Stimulated activated CD8-positive, alpha-beta memory T cell treated with anti-CD3 and anti-CD28 coated beads, Interleukin-7, amount 100 ng/mL, for 48 hours (primary cell): ENCODE measurements at regions not wholly inside any gene's neighbourhood (a gene's known extent, or its start where the extent isn't known, plus 50 kb on each side); places are given as distances from the start of the nearest gene placed in this dataset.

ENCODE experiments used
- DNase-seq, 2 donors: peaks; one replicate each; pipeline ENCODE4 v3.0.0-alpha.2; 2020; ENCODE audit warnings: low read depth in 1 of 2; ENCODE audit errors: extremely low read depth in 1 of 2

GRCh38 chr3:159635047-159635641 lies 353.5 kb upstream of the IL12A start:
- no peak for DNase-seq

- DNase-seq: no peak
Measured at GRCh38 chr3:159637883-159638542, 350.6 kb upstream of the IL12A start.

GRCh38 chr3:159640225-159640624 lies 348.4 kb upstream of the IL12A start:
- no peak for DNase-seq

- no peak for DNase-seq
Measured at GRCh38 chr3:159643406-159643805, 345.2 kb upstream of the IL12A start.

GRCh38 chr3:159645874-159646273 lies 342.8 kb upstream of the IL12A start:
- no peak for DNase-seq

GRCh38 chr3:159649951-159650350 lies 338.7 kb upstream of the IL12A start:
- DNase-seq: no peak

- DNase-seq: no peak
Measured at GRCh38 chr3:159650726-159651125, 337.9 kb upstream of the IL12A start.

- no peak for DNase-seq
Measured at GRCh38 chr3:159652452-159652851, 336.2 kb upstream of the IL12A start.

GRCh38 chr3:159654183-159655134 lies 334.2 kb upstream of the IL12A start:
- DNase-seq: no peak

- DNase-seq: no peak
Measured at GRCh38 chr3:159655202-159655601, 333.4 kb upstream of the IL12A start.

- no peak for DNase-seq
Measured at GRCh38 chr3:159657176-159657575, 331.5 kb upstream of the IL12A start.

GRCh38 chr3:159657629-159658028 lies 331.0 kb upstream of the IL12A start:
- no peak for DNase-seq

GRCh38 chr3:159660326-159660725 lies 328.3 kb upstream of the IL12A start:
- DNase-seq: no peak

GRCh38 chr3:159660901-159661300 lies 327.7 kb upstream of the IL12A start:
- DNase-seq: no peak

- no peak for DNase-seq
Measured at GRCh38 chr3:159662549-159662948, 326.1 kb upstream of the IL12A start.

- no peak for DNase-seq
Measured at GRCh38 chr3:159664006-159664405, 324.6 kb upstream of the IL12A start.

- no peak for DNase-seq
Measured at GRCh38 chr3:159664653-159665052, 324.0 kb upstream of the IL12A start.

GRCh38 chr3:159667261-159667660 lies 321.4 kb upstream of the IL12A start:
- DNase-seq: no peak

- no peak for DNase-seq
Measured at GRCh38 chr3:159668461-159668860, 320.2 kb upstream of the IL12A start.

- no peak for DNase-seq
Measured at GRCh38 chr3:159668990-159669476, 319.6 kb upstream of the IL12A start.

GRCh38 chr3:159669766-159670165 lies 318.9 kb upstream of the IL12A start:
- DNase-seq: no peak
